K562 (cell line): ENCODE measurements at regions not wholly inside any gene's neighbourhood (a gene's known extent, or its start where the extent isn't known, plus 50 kb on each side); places are given as distances from the start of the nearest gene placed in this dataset.
A peak's percentile ranks its signal among the peaks of the same experiment; 100 is the strongest.
"Not testable (repeated sequence)": the region's sequence is repeated elsewhere in the genome, so short reads cannot be mapped to it uniquely, and the experiment has no call there.

Experiments used
- ARID1B ChIP-seq: fragments of 450-650 bp; IDR thresholded peaks from 2 replicates; pipeline ENCODE4 v1.6.1; 2016; ENCODE audit warnings: antibody characterized with exemption, mild to moderate bottlenecking, inconsistent platforms
- ATF4 ChIP-seq: fragments of 450-650 bp; formaldehyde crosslinking; IDR thresholded peaks from 2 replicates; pipeline ENCODE4 v1.4.0; 2022; ENCODE audit warnings: mild to moderate bottlenecking, moderate library complexity
- CTBP1 ChIP-seq: fragments of 450-650 bp; IDR thresholded peaks from 2 replicates; pipeline ENCODE4 v1.6.1; 2016; ENCODE audit warnings: borderline replicate concordance
- LEF1 ChIP-seq: fragments of 450-650 bp; IDR thresholded peaks from 2 replicates; pipeline ENCODE4 v1.6.1; 2016; ENCODE audit warnings: mild to moderate bottlenecking
- MTA3 ChIP-seq: fragments of 450-650 bp; formaldehyde crosslinking; IDR thresholded peaks from 2 replicates; pipeline ENCODE4 v1.6.1; 2017; ENCODE audit warnings: mild to moderate bottlenecking, borderline replicate concordance
- PBX2 ChIP-seq, 2 experiments: IDR thresholded peaks in 1 of 2; conservative IDR thresholded peaks in 1 of 2; 2 replicates each; pipeline ENCODE4 v1.6.1; 2016; ENCODE audit warnings: low read depth in 2 of 2, mild to moderate bottlenecking in 1 of 2, missing compliant biosample characterization in 1 of 2, missing genetic modification characterization in 1 of 2, moderate library complexity in 1 of 2
- RAD21 ChIP-seq, 2 experiments: fragments of 250-450 bp in 1 of 2; fragments of 450-650 bp in 1 of 2; sonication (Bioruptor Pico) in 1 of 2; formaldehyde crosslinking in 1 of 2; IDR thresholded peaks in 1 of 2; conservative IDR thresholded peaks in 1 of 2; 2 replicates each; pipeline versions ENCODE4 v1.4.0 to v1.8.0; 2020 to 2022; ENCODE audit warnings: mild to moderate bottlenecking in 2 of 2, moderate library complexity in 1 of 2
- SMAD4 ChIP-seq: fragments of 250-450 bp; sonication (Bioruptor Pico); conservative IDR thresholded peaks from 2 replicates; pipeline ENCODE4 v1.8.0; 2021; ENCODE audit warnings: inconsistent platforms, mild to moderate bottlenecking, moderate library complexity
- ZEB2 ChIP-seq: fragments of 450-650 bp; IDR thresholded peaks from 2 replicates; pipeline ENCODE4 v1.6.1; 2016

GRCh38 chr3:130184152-130185024, 102.8 kb downstream of the ALG1L2 start (continued):
- TF ChIP-seq PBX2 (CRISPR knock-in tag; IDR thresholded peaks at IDR 0.05; ENCODE audit: low read depth): not testable (repeated sequence)
- peak; percentile 76 for TF ChIP-seq PBX2 (tag; conservative IDR thresholded peaks at IDR 0.05; ENCODE audit: low read depth)
- TF ChIP-seq MTA3: peak; percentile 24; the same call in 1 of the 2 replicates
- peak; percentile 91 for TF ChIP-seq ARID1B
- TF ChIP-seq ATF4: peak; percentile 75
- TF ChIP-seq SMAD4 (CRISPR knock-in tag): 0 out of 2 replicates have a peak, but pooled peaks have one; percentile 4
- TF ChIP-seq ZEB2: peak; percentile 25; the same call in 1 of the 2 replicates
- 0 out of 4 replicates have a peak, but pooled peaks of 1 of the 2 experiments have one; percentile 9 for TF ChIP-seq RAD21 (CRISPR knock-in tag; conservative IDR thresholded peaks at IDR 0.05 in 1 of 2, IDR thresholded peaks at IDR 0.05 in 1 of 2)
- peak; percentile 74 for TF ChIP-seq LEF1
- peak; percentile 33; the same call in 1 of the 2 replicates for TF ChIP-seq CTBP1
